Panc1 (cell line): ENCODE measurements at regions not wholly inside any gene's neighbourhood (a gene's known extent, or its start where the extent isn't known, plus 50 kb on each side); places are given as distances from the start of the nearest gene placed in this dataset.

Experiments used
- TF ChIP-seq, protein P1 (sequence below), 2 experiments: IDR thresholded peaks; 2 replicates each; pipeline ENCODE4 v1.6.1; 2011 to 2012; ENCODE audit warnings: low read depth in 2 of 2, control low read depth in 1 of 2, low read length in 1 of 2, mild to moderate bottlenecking in 1 of 2, moderate library complexity in 1 of 2; ENCODE audit not compliant: insufficient read depth in 1 of 2
- TF ChIP-seq, protein P2 (sequence below): fragments of 450-650 bp; IDR thresholded peaks from 2 replicates; pipeline ENCODE4 v1.5.1; 2017; ENCODE audit warnings: mild to moderate bottlenecking

DNA sequence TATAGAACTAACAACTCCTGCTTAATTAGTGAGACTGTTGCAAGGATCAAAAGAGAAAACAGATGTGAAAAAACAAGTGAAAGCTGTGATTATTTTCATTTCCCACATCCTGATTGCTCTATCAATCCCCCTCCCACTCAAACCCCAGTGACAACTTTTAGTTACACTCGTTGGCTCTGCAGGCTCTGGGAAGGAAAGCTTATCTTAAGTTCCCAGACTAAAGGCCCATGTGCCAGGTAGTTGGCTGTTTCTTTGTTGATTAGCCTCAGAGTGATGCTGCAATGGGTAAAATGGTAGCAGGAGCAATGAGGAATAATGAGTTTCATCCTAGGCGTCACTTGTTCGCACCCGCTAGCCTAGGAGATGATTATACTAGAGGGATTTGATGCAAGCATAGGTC lies 133.3 kb upstream of the IFNE start:
- TF ChIP-seq, protein P1, sequence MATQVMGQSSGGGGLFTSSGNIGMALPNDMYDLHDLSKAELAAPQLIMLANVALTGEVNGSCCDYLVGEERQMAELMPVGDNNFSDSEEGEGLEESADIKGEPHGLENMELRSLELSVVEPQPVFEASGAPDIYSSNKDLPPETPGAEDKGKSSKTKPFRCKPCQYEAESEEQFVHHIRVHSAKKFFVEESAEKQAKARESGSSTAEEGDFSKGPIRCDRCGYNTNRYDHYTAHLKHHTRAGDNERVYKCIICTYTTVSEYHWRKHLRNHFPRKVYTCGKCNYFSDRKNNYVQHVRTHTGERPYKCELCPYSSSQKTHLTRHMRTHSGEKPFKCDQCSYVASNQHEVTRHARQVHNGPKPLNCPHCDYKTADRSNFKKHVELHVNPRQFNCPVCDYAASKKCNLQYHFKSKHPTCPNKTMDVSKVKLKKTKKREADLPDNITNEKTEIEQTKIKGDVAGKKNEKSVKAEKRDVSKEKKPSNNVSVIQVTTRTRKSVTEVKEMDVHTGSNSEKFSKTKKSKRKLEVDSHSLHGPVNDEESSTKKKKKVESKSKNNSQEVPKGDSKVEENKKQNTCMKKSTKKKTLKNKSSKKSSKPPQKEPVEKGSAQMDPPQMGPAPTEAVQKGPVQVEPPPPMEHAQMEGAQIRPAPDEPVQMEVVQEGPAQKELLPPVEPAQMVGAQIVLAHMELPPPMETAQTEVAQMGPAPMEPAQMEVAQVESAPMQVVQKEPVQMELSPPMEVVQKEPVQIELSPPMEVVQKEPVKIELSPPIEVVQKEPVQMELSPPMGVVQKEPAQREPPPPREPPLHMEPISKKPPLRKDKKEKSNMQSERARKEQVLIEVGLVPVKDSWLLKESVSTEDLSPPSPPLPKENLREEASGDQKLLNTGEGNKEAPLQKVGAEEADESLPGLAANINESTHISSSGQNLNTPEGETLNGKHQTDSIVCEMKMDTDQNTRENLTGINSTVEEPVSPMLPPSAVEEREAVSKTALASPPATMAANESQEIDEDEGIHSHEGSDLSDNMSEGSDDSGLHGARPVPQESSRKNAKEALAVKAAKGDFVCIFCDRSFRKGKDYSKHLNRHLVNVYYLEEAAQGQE (IDR thresholded peaks at IDR 0.05; ENCODE audit: insufficient read depth in 1 of 2, low read depth in 2 of 2, low read length in 1 of 2) = no peak
- TF ChIP-seq, protein P2, sequence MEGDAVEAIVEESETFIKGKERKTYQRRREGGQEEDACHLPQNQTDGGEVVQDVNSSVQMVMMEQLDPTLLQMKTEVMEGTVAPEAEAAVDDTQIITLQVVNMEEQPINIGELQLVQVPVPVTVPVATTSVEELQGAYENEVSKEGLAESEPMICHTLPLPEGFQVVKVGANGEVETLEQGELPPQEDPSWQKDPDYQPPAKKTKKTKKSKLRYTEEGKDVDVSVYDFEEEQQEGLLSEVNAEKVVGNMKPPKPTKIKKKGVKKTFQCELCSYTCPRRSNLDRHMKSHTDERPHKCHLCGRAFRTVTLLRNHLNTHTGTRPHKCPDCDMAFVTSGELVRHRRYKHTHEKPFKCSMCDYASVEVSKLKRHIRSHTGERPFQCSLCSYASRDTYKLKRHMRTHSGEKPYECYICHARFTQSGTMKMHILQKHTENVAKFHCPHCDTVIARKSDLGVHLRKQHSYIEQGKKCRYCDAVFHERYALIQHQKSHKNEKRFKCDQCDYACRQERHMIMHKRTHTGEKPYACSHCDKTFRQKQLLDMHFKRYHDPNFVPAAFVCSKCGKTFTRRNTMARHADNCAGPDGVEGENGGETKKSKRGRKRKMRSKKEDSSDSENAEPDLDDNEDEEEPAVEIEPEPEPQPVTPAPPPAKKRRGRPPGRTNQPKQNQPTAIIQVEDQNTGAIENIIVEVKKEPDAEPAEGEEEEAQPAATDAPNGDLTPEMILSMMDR = no peak
